ENCODE measurements at regions not wholly inside any gene's neighbourhood (a gene's known extent, or its start where the extent isn't known, plus 50 kb on each side); places are given as distances from the start of the nearest gene placed in this dataset.
"Not testable (repeated sequence)": the region's sequence is repeated elsewhere in the genome, so short reads cannot be mapped to it uniquely, and the experiment has no call there.

DNA sequence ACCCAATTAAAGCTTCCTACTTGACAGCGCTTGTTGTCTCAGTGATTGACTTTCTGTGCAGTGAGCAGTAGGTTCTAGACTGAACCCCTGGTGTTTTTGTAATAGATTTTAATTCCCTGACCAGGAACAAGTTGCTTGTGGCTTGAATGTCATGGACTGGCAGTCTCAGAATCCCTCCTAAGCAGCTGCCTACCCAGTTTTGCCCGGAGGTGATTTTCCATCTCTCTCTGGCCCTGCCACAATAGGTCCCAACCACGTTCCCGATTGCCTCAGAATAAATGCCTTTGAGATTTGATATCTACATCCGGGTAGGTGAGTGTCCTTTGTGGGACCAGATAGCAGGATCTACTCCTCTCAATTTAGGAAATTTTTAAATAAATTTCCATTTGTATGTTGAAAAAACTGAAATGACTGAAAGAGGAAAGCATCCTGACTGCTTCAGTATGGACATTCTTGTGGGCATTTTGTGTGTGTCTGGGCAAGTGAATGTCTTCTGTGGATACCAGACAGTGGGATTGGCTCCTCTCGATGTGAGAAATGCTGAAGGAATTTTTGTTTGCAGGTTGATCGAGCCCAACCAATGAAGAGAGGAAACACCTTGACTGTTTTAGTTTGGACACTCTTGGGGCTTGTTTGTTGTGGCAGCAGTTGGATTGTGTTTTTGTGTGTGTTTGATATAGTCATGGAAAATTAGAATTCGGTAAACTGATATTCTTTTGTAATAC, 1607.4 kb downstream of the C4orf33 start:
- no peak for DNase-seq

DNA sequence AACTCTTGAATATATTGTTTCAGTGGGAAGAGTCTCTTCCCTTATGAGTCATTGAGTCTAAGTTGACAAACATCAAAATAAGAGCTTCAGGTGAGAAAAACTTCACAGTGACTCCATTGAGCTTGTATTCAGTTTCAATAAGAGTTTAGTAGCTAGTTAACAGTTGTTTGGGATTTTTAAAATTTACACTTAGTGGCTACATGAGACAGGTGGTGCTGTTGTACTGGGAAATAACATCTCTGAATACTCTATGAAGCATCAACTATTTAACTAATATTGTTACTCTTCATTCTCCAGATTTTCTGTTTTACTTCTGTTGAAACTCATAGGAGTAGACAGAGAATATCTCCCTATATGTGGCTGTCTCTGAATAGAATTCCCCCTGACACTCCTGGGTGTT, 1609.1 kb downstream of the C4orf33 start:
- DNase-seq: no peak

DNA sequence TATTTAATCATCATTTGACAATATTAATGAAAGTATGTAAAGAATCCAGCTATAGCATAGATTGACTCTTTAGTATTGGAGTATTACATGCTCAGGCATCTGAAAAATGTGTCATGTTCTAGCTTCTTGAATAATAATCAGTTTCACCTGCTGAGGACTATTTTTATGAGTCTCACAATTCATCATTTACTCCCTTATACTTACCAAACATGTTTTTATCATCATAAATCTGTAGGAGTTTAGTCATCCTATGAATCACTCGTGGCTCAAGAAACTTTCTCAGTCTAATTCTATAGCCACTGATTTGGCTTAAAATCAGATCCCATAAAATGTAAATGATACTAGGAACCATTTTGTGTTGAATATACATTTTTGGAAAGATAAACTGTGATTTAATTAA, 1616.1 kb downstream of the C4orf33 start:
- no peak for DNase-seq

DNA sequence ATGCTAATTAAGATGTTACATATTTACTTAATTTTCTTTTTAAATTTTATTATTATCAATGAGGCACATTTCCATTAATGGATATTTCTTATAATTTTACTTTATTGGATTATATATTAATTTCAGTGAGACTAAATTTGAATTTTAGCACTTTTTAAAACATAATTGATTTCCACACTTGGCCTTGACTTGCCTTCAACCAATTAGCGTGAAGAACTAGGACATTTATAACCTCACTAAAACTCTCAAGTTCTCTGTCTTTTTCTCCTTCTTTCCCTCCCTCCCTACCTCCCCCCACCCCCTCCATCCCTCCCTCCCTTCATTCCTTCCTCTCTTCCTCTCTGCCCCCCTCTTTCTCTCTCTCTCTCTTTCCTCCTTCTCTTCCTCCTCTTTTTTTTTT, 1618.1 kb downstream of the C4orf33 start:
- no peak for DNase-seq

DNA sequence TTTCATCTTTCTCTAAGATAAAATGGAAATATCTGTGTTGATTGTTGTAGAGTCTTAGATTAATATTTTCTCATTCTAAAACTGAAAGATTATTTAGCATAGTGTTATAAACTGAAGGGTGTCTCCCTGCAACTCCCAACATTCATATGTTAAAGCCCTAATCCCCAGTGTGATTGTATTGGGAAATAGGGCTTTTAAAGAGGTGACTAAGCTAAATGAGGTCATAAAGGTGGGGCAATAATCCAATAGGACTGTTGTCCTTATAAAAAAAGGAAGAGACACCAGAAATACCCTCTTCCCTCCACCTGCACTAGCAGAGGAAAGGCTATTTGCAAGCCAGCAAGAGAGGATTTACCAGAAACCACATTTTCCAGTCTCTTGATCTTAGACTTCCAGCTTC, 1626.4 kb downstream of the C4orf33 start:
- no peak for DNase-seq

DNA sequence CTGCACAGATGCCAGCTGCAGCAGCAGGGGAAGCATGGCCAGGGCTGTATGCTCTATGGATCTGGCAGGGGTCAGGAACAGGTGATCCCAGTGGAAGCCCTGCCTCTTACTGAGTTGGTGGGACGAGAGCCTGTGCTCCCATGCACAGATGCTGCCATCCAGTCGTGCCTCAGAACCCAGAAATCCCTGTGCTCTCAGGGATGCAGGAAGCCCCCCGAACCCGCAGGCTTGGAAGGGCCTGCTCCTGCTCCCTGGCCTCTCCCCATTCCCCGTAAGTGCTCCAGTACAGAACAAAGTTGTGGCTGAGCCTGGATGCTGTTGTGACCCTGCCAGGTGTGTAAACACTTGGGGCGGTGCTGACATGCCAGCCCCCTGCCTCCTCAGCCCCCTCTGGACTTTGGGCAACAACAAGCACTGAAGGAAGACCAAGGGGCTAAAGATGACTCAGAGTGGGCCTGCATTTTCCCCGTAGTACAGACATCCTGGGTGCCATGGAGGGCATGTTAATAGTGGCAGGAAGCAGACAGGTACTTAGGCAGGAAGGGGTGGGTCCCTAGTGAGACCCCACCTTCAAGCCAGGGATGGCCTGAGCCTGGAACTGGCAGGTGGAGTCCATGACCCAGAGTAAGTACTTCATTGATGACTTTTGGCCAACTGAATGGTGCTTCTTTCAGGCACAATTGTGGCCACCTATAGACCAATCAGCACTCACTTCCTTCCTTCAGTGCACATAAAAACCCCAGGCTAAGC, 1640.7 kb downstream of the C4orf33 start:
- no peak for DNase-seq

DNA sequence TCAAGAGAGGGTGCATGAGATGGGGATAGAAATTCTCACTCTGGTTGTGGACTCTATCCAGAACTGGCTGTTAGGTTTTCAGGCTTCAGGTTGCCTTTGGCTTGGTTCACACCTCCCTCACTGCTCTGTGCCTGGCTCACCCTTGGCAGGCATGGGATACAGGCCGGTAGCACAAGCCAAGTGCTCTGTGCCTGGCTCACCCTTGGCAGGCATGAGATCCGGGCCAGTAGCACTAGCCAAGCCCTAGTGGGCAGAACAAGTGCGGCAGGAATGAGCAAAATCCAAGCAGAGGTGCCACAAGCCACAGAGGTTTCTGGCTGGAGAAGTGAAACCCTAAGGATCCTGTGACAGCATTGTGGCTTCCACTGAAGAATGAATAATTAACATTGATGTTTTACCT, 1642.3 kb downstream of the C4orf33 start:
- DNase-seq: no peak

DNA sequence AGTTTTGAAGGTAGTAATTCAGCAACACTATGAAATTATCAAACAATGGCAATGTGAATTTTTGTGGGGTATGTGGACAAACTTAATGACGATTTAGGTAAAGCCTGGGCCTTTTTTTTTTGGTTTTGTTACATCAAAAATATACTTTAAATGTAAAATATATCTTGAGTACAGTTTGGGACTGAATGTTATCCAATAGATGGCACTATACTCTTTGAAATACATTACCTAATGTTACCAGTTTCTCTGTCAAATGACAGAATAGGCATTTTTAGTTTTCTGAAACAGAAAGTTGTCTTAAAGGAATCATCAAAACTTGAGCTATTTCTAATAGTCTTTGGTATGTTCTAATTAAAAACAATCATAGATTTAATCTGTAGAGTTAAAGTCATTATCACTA, 1651.9 kb downstream of the C4orf33 start:
- DNase-seq: no peak

DNA sequence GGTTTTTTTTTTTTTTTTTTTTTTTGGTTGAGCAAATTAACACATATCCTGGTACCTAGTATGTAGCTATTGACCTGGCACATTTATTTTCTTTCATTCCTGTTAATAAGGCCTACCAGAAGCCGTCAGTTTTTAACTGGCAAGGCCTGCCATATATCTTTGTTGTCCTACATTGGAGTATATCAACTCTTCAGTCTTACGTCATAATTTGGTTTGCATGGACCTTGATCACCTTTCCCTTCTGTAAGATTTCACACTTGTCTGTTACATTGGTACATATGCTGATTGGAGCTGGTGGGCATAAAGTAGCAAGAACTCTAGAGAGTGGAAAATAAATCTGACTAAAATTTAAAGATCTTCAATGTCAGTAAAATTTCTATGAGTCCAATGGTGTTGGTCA, 1658.0 kb downstream of the C4orf33 start:
- no peak for DNase-seq

DNA sequence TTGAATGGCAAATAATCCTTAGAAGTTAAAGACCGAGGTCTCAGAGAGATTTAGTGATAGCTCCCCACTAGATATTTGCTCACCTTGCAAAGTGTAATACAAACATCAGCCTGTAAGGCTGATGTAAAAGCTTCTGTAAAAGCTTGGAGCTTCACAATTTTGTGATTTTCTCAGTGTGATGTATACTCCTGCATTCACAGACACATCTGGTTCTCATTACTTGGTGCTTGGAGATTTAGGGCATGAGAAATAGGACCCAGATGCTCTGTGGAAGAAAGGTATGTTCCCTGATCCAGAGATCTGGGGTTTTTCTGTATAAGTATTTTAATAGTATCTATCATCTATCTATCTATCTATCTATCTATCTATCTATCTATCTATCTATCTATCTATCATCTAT, 1664.3 kb downstream of the C4orf33 start:
- no peak for DNase-seq

DNA sequence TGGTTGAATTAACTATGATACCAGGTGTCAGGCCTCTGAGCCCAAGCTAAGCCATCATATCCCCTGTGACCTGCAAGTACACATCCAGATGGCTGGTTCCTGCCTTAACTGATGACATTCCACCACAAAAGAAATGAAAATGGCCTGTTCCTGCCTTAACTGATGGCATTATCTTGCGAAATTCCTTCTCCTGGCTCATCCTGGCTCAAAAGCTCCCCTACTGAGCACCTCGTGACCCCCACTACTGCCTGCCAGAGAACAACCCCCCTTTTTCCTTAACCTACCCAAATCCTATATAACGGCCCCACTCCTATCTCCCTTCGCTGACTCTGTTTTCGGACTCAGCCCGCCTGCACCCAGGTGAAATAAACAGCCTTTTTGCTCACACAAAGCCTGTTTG, 1671.4 kb downstream of the C4orf33 start:
- not testable (repeated sequence) for DNase-seq

DNA sequence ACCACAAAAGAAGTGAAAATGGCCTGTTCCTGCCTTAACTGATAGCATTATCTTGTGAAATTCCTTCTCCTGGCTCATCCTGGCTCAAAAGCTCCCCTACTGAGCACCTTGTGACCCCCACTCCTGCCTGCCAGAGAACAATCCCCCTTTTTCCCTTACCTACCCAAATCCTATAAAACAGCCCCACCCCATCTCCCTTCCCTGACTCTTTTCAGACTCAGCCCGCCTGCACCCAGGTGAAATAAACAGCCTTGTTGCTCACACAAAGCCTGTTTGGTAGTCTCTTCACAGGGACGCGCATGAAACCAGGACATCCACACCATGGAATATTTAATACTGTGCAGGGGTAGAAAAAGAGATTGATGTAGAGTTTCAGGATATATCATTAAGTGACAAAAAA, 1677.0 kb downstream of the C4orf33 start:
- not testable (repeated sequence) for DNase-seq

DNA sequence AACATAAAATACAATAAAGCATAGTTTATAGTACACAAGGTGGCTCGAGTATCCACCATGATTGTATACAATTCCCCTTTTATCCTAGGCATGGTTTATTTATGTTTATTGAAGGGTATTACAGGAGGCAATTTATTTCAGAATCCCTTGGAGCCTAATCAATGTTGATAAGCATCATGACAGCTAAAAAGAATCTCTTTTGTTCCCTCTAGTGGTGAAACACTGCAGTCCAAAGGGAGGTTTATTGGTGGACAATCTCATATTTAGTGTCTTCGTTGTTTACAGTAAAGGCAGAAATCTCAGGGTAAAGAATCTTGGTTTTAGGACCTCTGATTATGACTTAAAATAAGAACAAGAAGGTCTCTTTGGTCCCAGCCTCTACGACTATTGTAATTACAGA, 1712.5 kb downstream of the C4orf33 start:
- peak; percentile 7 for DNase-seq

DNA sequence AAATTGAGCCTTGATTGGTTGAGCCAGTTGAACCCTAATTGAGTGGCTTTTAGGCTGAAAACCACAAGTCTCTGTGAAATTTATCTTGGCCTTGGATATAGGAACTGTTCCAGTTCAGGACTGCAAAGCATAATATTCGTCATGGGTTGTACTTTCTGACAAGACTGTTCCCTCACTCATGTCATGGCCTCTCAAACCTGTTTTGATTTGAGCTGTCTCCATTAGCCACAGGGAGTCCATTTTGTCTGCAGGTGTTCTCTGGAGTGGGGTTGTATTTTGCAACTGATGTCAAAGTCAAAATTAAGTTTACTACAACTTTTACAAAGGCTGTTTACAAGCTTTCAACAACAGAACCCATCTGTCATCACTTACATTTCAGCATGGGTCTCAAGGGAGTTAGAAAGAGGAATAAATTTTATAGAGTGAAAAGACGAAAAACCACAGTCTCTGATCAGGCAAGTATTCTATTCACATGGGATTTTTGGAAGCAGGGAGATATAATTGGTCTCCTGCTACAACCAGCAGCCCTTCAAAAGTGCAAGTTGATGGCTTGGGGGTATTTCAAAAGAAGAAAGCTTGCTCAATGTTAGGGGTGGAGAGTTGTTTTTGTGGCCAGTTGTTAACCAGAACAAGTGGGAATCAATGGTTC, 1716.3 kb downstream of the C4orf33 start:
- DNase-seq: no peak

DNA sequence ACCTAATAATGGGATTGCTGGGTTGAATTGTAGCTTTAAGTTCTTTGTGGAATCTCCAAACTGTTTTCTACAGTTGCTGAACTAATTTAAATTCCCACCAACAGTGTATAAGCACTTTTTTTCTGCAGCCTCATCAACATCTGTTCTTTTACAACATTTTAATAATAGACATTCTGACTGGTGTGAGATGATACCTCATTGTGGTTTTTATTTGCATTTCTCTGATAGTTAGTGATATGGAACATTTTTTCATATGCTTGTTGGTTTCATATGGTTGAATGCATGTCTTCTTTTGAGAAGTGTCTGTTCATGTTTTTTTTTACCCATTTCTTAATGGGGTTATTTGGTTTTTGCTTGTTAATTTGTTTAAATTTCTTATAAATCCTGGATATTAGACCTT, 1718.9 kb downstream of the C4orf33 start:
- DNase-seq: no peak

DNA sequence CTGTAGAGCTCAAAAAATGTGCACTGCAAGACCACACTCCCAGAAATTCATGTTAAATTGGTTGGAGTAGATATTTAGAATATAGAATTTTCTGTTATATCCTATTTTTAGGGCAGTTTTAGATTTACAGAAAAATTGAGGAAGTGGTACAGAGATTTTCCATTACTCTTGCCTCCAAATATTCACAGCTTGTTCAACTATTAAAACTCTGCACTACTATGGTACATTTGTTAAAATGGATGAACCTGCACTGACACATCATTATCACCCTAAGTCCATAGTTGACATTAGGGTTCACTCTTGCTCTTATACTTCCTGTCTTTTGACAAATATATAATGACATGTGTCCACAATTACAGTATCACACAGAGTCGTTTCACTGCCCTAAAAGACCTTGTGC, 1724.5 kb downstream of the C4orf33 start:
- no peak for DNase-seq

DNA sequence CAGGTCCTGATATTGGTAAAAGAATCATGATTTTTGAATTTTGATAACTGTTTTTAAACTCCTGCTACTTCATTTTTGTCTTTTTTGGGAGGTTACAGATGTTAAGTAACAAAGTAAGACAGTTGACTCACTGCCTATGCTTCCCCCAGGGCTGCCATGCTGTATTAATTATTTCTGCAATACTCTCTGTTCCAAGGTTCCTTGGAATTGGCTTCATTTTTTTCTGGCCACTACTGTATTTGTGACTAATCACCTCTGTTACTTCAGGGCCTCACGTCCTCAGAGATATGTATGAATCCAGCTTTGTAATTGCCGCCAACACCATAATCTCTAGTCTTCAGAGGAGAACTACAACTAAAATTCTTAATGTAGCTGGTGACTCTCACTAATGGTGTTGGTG, 1729.3 kb downstream of the C4orf33 start:
- no peak for DNase-seq

DNA sequence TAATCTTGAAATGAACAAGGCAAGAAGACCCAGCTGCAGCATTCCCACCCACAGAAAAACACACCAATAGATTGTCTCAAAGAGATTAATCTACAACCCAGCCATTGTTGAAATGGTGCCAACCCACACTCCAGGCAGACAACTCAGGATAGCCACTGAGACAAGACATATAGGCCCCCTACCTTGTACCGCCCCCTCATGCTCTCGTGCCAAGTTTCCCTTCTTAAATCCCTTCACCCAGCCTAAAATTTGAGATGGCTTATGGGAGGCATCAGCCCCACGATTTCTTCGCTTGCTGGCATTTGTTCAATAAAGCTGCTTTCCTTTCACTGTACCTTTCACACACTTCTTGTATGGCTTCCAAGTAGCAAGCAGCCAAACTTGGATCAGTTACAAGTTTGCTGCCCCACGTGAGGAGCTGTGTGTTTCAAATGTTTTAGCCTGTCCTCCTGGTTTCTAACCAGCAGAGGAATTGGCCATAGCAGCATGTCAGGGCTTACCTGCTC, 1754.1 kb downstream of the C4orf33 start:
- DNase-seq: no peak

DNA sequence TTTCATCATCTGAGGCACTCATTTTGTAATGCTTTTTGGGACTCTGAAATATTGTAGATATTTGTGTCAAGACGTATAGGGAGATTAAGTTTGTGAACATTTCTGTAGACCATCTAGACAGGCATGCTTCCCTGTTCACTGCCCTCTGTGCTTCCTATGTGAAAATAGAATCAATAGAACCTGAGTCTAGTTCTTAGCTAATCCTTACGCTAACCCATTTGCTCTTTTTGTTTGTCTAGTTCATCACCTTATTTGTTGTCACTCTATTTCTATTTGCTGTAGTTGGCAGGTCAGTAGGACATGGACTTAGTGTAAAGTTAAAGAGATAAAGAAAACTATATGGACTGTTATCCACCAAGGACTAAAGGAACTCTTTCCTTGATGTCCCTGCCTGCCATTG, 1755.2 kb downstream of the C4orf33 start:
- DNase-seq: no peak

DNA sequence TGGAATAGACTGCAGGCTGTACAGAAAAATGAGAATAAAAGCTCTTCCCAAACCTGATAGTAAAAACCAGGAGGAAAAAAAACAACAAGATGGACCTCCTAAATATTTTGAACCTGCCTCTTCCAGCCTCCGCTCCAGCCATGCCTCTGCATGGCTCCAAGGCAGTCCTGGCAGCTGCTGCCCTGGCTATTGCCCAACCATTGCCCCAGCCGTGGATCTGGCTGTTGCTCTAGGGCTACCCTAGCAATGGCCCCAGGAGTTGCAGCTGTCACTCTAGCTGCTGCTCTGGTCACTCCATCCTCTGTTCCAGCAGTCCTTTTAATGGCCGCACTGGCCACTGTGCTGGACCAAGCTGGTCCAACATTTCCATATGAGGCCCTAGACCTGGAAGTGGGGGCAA, 1756.0 kb downstream of the C4orf33 start:
- no peak for DNase-seq

DNA sequence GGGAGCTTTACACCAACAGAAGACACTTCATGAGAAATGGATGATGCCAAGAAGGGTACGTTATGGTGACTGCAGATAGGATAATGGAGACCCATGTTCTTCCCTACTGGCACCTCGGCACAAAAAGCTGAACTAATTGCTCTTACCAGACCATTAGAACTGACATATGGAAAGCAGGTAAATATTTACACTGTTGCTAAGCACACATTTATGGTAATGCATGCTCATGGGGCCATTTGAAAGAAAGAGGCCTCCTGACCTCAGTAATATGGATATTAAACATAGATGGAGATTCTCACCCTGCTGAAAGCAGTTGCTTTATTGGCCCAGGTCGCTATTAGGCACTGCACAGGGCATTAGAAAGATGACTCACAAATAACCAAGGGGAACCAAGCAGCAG, 1759.6 kb downstream of the C4orf33 start:
- DNase-seq: no peak

DNA sequence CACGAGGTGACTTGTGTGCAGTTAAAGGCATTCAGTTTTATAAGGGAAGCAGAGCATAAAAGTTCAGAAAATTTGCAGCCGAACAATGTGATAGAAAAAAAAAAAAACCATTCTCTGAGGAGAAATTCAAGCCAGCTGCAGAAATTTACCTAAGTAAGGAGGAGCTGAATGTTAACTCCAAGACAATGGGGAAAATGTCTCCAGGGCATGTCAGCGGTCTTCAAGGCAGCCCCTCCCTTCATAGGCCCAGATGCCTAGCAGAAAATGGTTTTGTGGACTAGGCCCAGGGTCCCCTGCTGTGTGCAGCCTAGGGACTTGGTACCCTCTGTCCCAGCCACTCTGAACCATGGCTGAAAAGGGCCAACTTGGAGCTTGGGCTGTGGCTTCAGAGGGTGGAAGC, 1764.0 kb downstream of the C4orf33 start:
- DNase-seq: no peak

DNA sequence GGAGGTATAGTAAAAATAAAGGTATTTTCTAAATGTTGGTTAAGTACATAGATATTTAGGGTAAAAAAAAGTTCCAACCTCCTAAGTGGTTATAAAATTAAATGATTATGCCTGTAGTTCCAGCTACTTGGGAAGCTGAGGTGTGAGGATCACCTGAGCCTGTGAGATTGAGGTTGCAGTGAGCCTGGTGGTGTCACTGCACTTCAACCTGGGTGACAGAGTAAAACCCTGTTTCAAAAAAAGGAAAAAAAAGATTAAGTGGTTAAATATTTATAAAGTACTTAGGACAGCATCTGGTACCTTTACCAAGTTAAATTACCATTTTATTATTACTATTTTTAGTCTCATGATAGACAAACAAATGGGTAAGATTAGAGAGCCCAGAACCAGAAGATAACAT, 1801.0 kb downstream of the C4orf33 start:
- no peak for DNase-seq

DNA sequence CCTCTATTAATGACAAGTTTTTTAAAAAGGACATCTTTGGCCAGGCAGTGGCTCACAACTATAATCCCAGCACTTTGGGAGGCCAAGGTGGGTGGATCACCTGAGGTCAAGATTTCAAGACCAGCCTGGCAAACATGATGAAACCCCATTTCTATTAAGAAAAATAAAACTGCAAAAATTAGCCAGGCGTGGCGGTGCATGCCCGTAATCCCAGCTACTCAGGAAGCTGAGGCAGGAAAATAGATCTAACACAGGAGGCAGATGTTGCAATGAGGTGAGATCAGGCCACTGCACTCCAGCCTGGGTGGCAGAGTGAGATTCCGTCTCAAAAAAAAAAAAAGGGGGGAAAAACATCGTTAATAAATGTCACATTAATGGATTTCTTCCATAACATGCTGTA, 1805.4 kb downstream of the C4orf33 start:
- DNase-seq: no peak

All from RPMI8226 (cell line).